HEK293 (cell line): ENCODE measurements at regions not wholly inside any gene's neighbourhood (a gene's known extent, or its start where the extent isn't known, plus 50 kb on each side); places are given as distances from the start of the nearest gene placed in this dataset.
A peak's percentile ranks its signal among the peaks of the same experiment; 100 is the strongest.

Experiments
- CTCF ChIA-PET: fragments of 350-600 bp; formaldehyde crosslinking; extraction: SDS; loops from one replicate; lab custom pipeline; 2021; ENCODE audit warnings: antibody characterized with exemption; lab: Yijun Ruan, JAX
- POLR2A ChIA-PET: fragments of 300-600 bp; formaldehyde crosslinking; extraction: SDS; loops from one replicate; lab custom pipeline; 2020; ENCODE audit warnings: antibody characterized with exemption, inconsistent platforms; lab: Yijun Ruan, JAX
- H3K27ac ChIP-seq: fragments of 200-500 bp; sonication (Bioruptor generic); 2 replicates; pipeline ENCODE4 v1.5.1; 2014; ENCODE audit warnings: low read depth, low read length, control low read depth, inconsistent platforms; ENCODE audit errors: extremely low read depth
- H3K36me3 ChIP-seq, 2 experiments: fragments of 200-500 bp in 1 of 2; sonication (Bioruptor generic) in 1 of 2; 1 replicate in 1 of 2; 2 replicates in 1 of 2; pipeline ENCODE4 v1.5.1; 2014 to 2017; ENCODE audit warnings: inconsistent platforms in 2 of 2, low read length in 2 of 2; ENCODE audit not compliant: control insufficient read depth in 2 of 2, insufficient read depth in 1 of 2
- H3K4me1 ChIP-seq: fragments of 200-500 bp; sonication (Bioruptor generic); 2 replicates; pipeline ENCODE4 v1.5.1; 2014; ENCODE audit warnings: mild to moderate bottlenecking, low read length, inconsistent platforms; ENCODE audit not compliant: control insufficient read depth, insufficient read depth
- H3K4me3 ChIP-seq: 2 replicates; pipeline ENCODE4 v1.5.1; 2011; ENCODE audit warnings: low read depth, mild to moderate bottlenecking, control low read depth, low read length, moderate library complexity
- H3K9me3 ChIP-seq: fragments of 200-500 bp; sonication (Bioruptor generic); 2 replicates; pipeline ENCODE4 v1.5.1; 2014; ENCODE audit warnings: low read depth, low read length, inconsistent platforms; ENCODE audit not compliant: control insufficient read depth, insufficient read depth
- BCL11B ChIP-seq: fragments of 450-650 bp; formaldehyde crosslinking; IDR thresholded peaks from 2 replicates; pipeline ENCODE4 v1.5.1; 2016; ENCODE audit warnings: low read depth, missing biosample characterization, missing genetic modification characterization
- GFI1B ChIP-seq: fragments of 450-650 bp; formaldehyde crosslinking; IDR thresholded peaks from 2 replicates; pipeline ENCODE4 v1.5.1; 2016; ENCODE audit warnings: missing biosample characterization, missing genetic modification characterization
- KLF10 ChIP-seq: fragments of 450-650 bp; IDR thresholded peaks from 2 replicates; pipeline ENCODE4 v1.5.1; 2018; ENCODE audit warnings: missing biosample characterization, mild to moderate bottlenecking, missing genetic modification characterization
- OSR2 ChIP-seq: fragments of 450-650 bp; formaldehyde crosslinking; IDR thresholded peaks from 2 replicates; pipeline ENCODE4 v1.5.1; 2016; ENCODE audit warnings: missing biosample characterization, missing genetic modification characterization
- SALL2 ChIP-seq: fragments of 450-650 bp; formaldehyde crosslinking; IDR thresholded peaks from 2 replicates; pipeline ENCODE4 v1.5.0; 2017; ENCODE audit warnings: missing biosample characterization, mild to moderate bottlenecking, missing genetic modification characterization, borderline replicate concordance
- SP2 ChIP-seq: fragments of 450-650 bp; formaldehyde crosslinking; IDR thresholded peaks from 2 replicates; pipeline ENCODE4 v1.5.1; 2016; ENCODE audit warnings: missing biosample characterization, missing genetic modification characterization
- SP7 ChIP-seq: fragments of 450-650 bp; formaldehyde crosslinking; IDR thresholded peaks from 2 replicates; pipeline ENCODE4 v1.5.1; 2016; ENCODE audit warnings: missing biosample characterization, missing genetic modification characterization
- TCF7L2 ChIP-seq: IDR thresholded peaks from 2 replicates; pipeline ENCODE4 v1.6.1; 2011; ENCODE audit warnings: low read depth, mild to moderate bottlenecking, inconsistent platforms, low read length, moderate library complexity, borderline replicate concordance
- ZIC2 ChIP-seq: fragments of 450-650 bp; formaldehyde crosslinking; IDR thresholded peaks from 2 replicates; pipeline ENCODE4 v1.5.1; 2016; ENCODE audit warnings: missing biosample characterization, missing genetic modification characterization
- ZNF175 ChIP-seq: fragments of 450-650 bp; formaldehyde crosslinking; IDR thresholded peaks from 2 replicates; pipeline ENCODE4 v1.5.1; 2016; ENCODE audit warnings: missing biosample characterization, missing genetic modification characterization
- ZNF2 ChIP-seq: fragments of 450-650 bp; formaldehyde crosslinking; IDR thresholded peaks from 2 replicates; pipeline ENCODE4 v1.5.1; 2016; ENCODE audit warnings: missing biosample characterization, missing genetic modification characterization
- ZNF311 ChIP-seq: fragments of 450-650 bp; formaldehyde crosslinking; IDR thresholded peaks from 2 replicates; pipeline ENCODE4 v1.5.1; 2017; ENCODE audit warnings: missing biosample characterization, missing genetic modification characterization, borderline replicate concordance
- ZNF341 ChIP-seq: fragments of 450-650 bp; formaldehyde crosslinking; IDR thresholded peaks from 2 replicates; pipeline ENCODE4; 2016; ENCODE audit warnings: low read depth, missing biosample characterization, missing genetic modification characterization
- ZNF37A ChIP-seq: fragments of 450-650 bp; IDR thresholded peaks from 2 replicates; pipeline ENCODE4 v1.5.1; 2018; ENCODE audit warnings: missing biosample characterization, missing genetic modification characterization
- ZNF394 ChIP-seq: fragments of 450-650 bp; formaldehyde crosslinking; IDR thresholded peaks from 2 replicates; pipeline ENCODE4 v1.5.1; 2016; ENCODE audit warnings: missing biosample characterization, missing genetic modification characterization, mild to moderate bottlenecking, moderate library complexity, borderline replicate concordance
- ZNF473 ChIP-seq: fragments of 450-650 bp; formaldehyde crosslinking; IDR thresholded peaks from 2 replicates; pipeline ENCODE4 v1.5.1; 2017; ENCODE audit warnings: missing biosample characterization, missing genetic modification characterization
- ZNF501 ChIP-seq: fragments of 450-650 bp; formaldehyde crosslinking; IDR thresholded peaks from 2 replicates; pipeline ENCODE4 v1.5.1; 2016; ENCODE audit warnings: missing biosample characterization, missing genetic modification characterization
- ZNF521 ChIP-seq: fragments of 450-650 bp; formaldehyde crosslinking; IDR thresholded peaks from 2 replicates; pipeline ENCODE4 v1.5.1; 2017; ENCODE audit warnings: missing biosample characterization, mild to moderate bottlenecking, missing genetic modification characterization
- ZNF624 ChIP-seq: fragments of 450-650 bp; formaldehyde crosslinking; IDR thresholded peaks from 2 replicates; pipeline ENCODE4 v1.5.1; 2017; ENCODE audit warnings: missing biosample characterization, missing genetic modification characterization
- ZNF792 ChIP-seq: fragments of 450-650 bp; formaldehyde crosslinking; IDR thresholded peaks from 2 replicates; pipeline ENCODE4 v1.5.1; 2016; ENCODE audit warnings: missing biosample characterization, missing genetic modification characterization
- ZNF837 ChIP-seq: fragments of 450-650 bp; formaldehyde crosslinking; IDR thresholded peaks from 2 replicates; pipeline ENCODE4 v1.5.1; 2016; ENCODE audit warnings: missing biosample characterization, missing genetic modification characterization
- ZSCAN30 ChIP-seq: fragments of 450-650 bp; IDR thresholded peaks from 2 replicates; pipeline ENCODE4 v1.5.1; 2018; ENCODE audit warnings: missing biosample characterization, mild to moderate bottlenecking, missing genetic modification characterization, moderate library complexity
- ZSCAN4 ChIP-seq: fragments of 450-650 bp; formaldehyde crosslinking; IDR thresholded peaks from 2 replicates; pipeline ENCODE4 v1.5.1; 2017; ENCODE audit warnings: missing biosample characterization, missing genetic modification characterization

DNA sequence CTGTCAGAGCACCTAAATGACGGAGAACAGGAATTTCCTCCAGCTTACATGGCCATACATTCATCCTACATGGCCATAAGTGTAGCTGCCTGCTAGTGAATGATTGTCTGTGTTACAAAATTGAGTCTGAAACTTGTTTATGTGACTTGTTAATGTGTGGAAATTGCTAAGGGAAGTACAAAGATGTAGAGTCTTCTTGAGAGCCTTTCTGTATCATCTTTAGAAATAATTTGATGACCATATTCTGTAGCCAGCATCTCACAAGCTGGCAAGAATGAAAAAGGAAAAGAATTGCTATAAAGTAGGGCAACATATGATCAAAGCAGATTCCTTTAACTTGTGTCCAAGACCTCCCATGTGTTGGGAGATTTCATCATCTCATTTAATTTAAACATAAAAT, 339.2 kb upstream of the LRRC7 start:
- no peak overlapping the region for H3K27ac ChIP-seq
- no peaks in the 10 kb centered on the region for H3K9me3 ChIP-seq
- no peak for TF ChIP-seq SP7
- no peak for TF ChIP-seq ZNF2 (tag by site-specific recombination)
- TF ChIP-seq SP2 = no peak
- TF ChIP-seq ZNF792 (tag by site-specific recombination) = no peak
- TF ChIP-seq KLF10 (tag by site-specific recombination) = no peak
- no peak for TF ChIP-seq ZNF394
- TF ChIP-seq OSR2 (tag by site-specific recombination) = no peak
- no peak for TF ChIP-seq ZNF521 (tag by site-specific recombination)
- TF ChIP-seq ZNF175 (tag by site-specific recombination) = no peak
- no peak for TF ChIP-seq ZNF311 (tag by site-specific recombination)
- TF ChIP-seq SALL2 (tag by site-specific recombination) = no peak
- no peak for TF ChIP-seq ZNF837 (tag by site-specific recombination)
- TF ChIP-seq ZNF501 (tag by site-specific recombination) = no peak
- no peak for TF ChIP-seq ZSCAN30 (tag by site-specific recombination)
- no peak for TF ChIP-seq BCL11B
- no peak for TF ChIP-seq ZNF37A
- POLR2A ChIA-PET = interaction anchor here (0.5 kb wide), 1 partner anchor 22 kb away, joined by 4 read pairs; no protein-coding TSS in a partner anchor
- H3K36me3 ChIP-seq = no peaks in the 10 kb centered on the region
- no peak overlapping the region for H3K4me3 ChIP-seq
- CTCF ChIA-PET = interaction anchor here (0.8 kb wide), 1 partner anchor 56 kb away, joined by 3 read pairs; no protein-coding TSS in a partner anchor
- no peaks in the 10 kb centered on the region for H3K4me1 ChIP-seq

- ChIA-PET POLR2A (no interaction called here), CTCF (interaction anchor here (0.5 kb wide), 1 partner anchor 61 kb away, joined by 5 read pairs; no protein-coding TSS in a partner anchor)
- Histone ChIP-seq H3K27ac (no peak overlapping the region), H3K9me3 (no peaks in the 10 kb centered on the region), H3K4me3 (no peak overlapping the region), H3K4me1 (no peaks in the 10 kb centered on the region), H3K36me3 (no peaks in the 10 kb centered on the region)
- no peak for TF ChIP-seq GFI1B (tag by site-specific recombination)
- TF ChIP-seq ZNF473 = no peak
Measured at GRCh38 chr1:69230208-69230607, 337.5 kb upstream of the LRRC7 start.

DNA sequence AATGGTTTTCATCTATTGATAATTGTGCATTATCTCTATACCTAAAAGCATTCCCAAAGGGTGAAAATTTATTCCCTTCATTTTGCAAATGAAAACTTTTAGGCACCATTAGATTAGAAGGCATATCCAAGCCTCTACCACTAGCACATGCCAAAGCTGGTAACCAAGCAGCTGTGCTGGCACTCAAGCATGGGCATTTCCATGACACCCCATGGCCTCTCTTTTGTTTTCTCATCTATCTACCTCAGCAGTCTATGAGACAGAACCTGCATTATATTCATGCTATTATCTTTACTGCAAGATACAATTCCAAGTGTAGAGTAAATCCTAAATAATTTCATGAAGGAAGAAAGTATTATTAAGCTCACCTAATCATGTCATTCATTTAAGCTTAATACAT, 334.3 kb upstream of the LRRC7 start:
- Histone ChIP-seq H3K36me3 (no peaks in the 10 kb centered on the region), H3K9me3 (no peaks in the 10 kb centered on the region), H3K27ac (no peak overlapping the region), H3K4me1 (no peaks in the 10 kb centered on the region), H3K4me3 (no peak overlapping the region)
- ChIA-PET CTCF (interaction anchor here (0.6 to 1.7 kb wide), 3 partner anchors 12 to 111 kb away, joined by 3 to 11 read pairs (median 5); no protein-coding TSS in a partner anchor), POLR2A (no interaction called here)
- TF ChIP-seq ZNF521 (tag by site-specific recombination) (no peak), TCF7L2 (no peak), SP2 (no peak), ZSCAN4 (tag by site-specific recombination) (no peak), ZNF341 (no peak)

- Histone ChIP-seq H3K36me3 (no peaks in the 10 kb centered on the region), H3K9me3 (no peaks in the 10 kb centered on the region), H3K4me3 (no peak overlapping the region), H3K4me1 (0 out of 2 replicates have a peak, but pooled peaks cover 2% of the 10 kb centered on the region), H3K27ac (no peak overlapping the region)
- ChIA-PET POLR2A (no interaction called here), CTCF (no interaction called here)
- TF ChIP-seq ZNF624 (tag by site-specific recombination) (no peak), ZIC2 (tag by site-specific recombination) (peak; percentile 61)
Measured at GRCh38 chr1:69244211-69244610, 323.5 kb upstream of the LRRC7 start.
